Heart right ventricle (tissue), 16 donors: ENCODE measurements at regions not wholly inside any gene's neighbourhood (a gene's known extent, or its start where the extent isn't known, plus 50 kb on each side); places are given as distances from the start of the nearest gene placed in this dataset.

ENCODE experiments used
- ATAC-seq, 8 donors: fragments of 200-7000 bp; cut with Tn5 transposase; one replicate each; pipeline ENCODE4 v1.9.1; 2020; ENCODE audit warnings: mild to moderate bottlenecking in 8 of 8, moderate library complexity in 8 of 8, moderate number of reproducible peaks in 1 of 8
- DNase-seq, 2 donors: peaks; one replicate each; pipeline ENCODE4 v3.0.0-alpha.2; 2020
- H3K27ac ChIP-seq, 10 donors: fragments of 200-600 bp; sonication (generic) in 2 of 10; one replicate each; pipeline versions ENCODE4 v1.5.0 to v1.8.0; 2020 to 2022; ENCODE audit warnings: mild to moderate bottlenecking in 3 of 10
- H3K27me3 ChIP-seq, 7 donors: fragments of 200-600 bp; one replicate each; pipeline ENCODE4 v1.8.0; 2021 to 2022; ENCODE audit warnings: mild to moderate bottlenecking in 2 of 7
- H3K36me3 ChIP-seq, 9 donors: fragments of 200-600 bp; sonication (generic) in 1 of 9; one replicate each; pipeline versions ENCODE4 v1.5.0 to v1.8.0; 2020 to 2022; ENCODE audit warnings: mild to moderate bottlenecking in 2 of 9
- H3K4me1 ChIP-seq, 9 donors: fragments of 200-600 bp; sonication (generic) in 1 of 9; one replicate each; pipeline versions ENCODE4 v1.5.0 to v1.8.0; 2020 to 2022; ENCODE audit warnings: mild to moderate bottlenecking in 4 of 9
- H3K4me3 ChIP-seq, 10 donors: fragments of 200-600 bp; sonication (generic) in 2 of 10; one replicate each; pipeline versions ENCODE4 v1.5.0 to v1.8.0; 2020 to 2022; ENCODE audit warnings: mild to moderate bottlenecking in 7 of 10, moderate library complexity in 2 of 10
- H3K9me3 ChIP-seq, 11 donors: fragments of 200-600 bp in 10 of 11; sonication (generic) in 2 of 11; one replicate each; pipeline versions ENCODE4 v1.5.0 to v1.8.0; 2013 to 2022; ENCODE audit warnings: mild to moderate bottlenecking in 2 of 11, control low read depth in 1 of 11, moderate library complexity in 1 of 11
- WGBS, 2 donors: extraction: QIAGEN DNeasy Blood & Tissue Kit; methylation state at CpG; one replicate each; pipeline ENCODE4 v1.1.7; 2013; ENCODE audit warnings: inconsistent platforms in 1 of 2; 5-methylcytosine and 5-hydroxymethylcytosine counted together
- intact Hi-C, 10 donors: fragments of 100-400 bp; cut with DNase I; formaldehyde crosslinking; loops; one replicate each; pipeline versions ENCODE4 v1.11.1 to v1.14.2; 2022
- TF ChIP-seq, protein P1 (sequence below), 9 donors: fragments of 200-600 bp; sonication (generic) in 2 of 9; IDR thresholded peaks; one replicate each; pipeline versions ENCODE4 v1.5.0 to v1.8.0; 2021 to 2022; ENCODE audit warnings: antibody characterized with exemption in 9 of 9, mild to moderate bottlenecking in 5 of 9, moderate library complexity in 1 of 9
- donor health status: Arrhythmogenic right ventricular cardiomyopathy.
- donor health status: ischemic (EF 13 %, LVEDD 7.1; RV severe dilation, severe dysfunction).
- donor health status: healthy with polysubstance abuse.
- donor health status: DM: no; HTN: yes; CAD: no.
- donor health status: DM: no; HTN: no; CAD: no.
- donor health status: ischemic (EF 25% LVEDD 6.9; RV normal size, moderate dysfunction).
- donor health status: ischemic (EF 25% LVEDD 5.7; RV mildly dilated, moderate dysfunction).
- donor health status: healthy.
- donor health status: DM: yes; HTN: yes; CAD: no.
- donor health status: Ischemic cardiomyopathy.
- donor health status: ischemic (EF 35%, LVEDD 5.7; RV mildly dilated, moderate dysfunction).
- donor health status: nonischemic (EF 11% LVEDD 7.7; RV severe dilation, severe dysfunction).
- donor health status: DM: yes; HTN: yes; CAD: no.
- donor health status: PGD.
- donor health status: ischemic (EF 29% LVEDD 5.4; RV normal size, mild dysfunction).
- donor health status: nonischemic (EF 23%, LVEDD 6.1; RV moderate dilation, normal function).

DNA sequence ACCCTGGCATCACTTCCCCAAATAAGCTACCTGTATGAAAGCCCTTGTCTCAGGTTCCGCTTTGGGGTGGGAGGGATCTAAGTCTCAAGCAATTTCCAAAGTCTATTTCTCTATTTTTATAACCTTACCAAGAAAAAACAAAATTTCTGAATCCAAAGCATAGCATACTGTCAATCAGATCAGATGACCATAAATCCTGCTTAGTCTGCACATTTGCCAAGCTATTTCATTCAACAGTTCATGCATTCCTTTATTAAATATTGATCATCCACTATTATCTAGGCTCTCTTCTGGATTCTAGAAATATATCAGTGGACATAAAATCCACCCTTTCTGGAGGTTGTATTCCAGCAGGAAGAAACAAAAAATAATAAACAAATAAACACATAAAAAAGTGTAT, 263.5 kb upstream of the USP15 start:
- Histone ChIP-seq H3K27me3 (peaks cover 0 to 4% (median 0%) of the 10 kb centered on the region in 7 donors), H3K36me3 (no peaks in the 10 kb centered on the region), H3K9me3 (no peaks in the 10 kb centered on the region), H3K4me3 (no peak overlapping the region), H3K4me1 (peaks cover 0 to 17% (median 0%) of the 10 kb centered on the region in 9 donors), H3K27ac (no peak overlapping the region)
- DNase-seq, result no peak
- TF ChIP-seq, protein P1, sequence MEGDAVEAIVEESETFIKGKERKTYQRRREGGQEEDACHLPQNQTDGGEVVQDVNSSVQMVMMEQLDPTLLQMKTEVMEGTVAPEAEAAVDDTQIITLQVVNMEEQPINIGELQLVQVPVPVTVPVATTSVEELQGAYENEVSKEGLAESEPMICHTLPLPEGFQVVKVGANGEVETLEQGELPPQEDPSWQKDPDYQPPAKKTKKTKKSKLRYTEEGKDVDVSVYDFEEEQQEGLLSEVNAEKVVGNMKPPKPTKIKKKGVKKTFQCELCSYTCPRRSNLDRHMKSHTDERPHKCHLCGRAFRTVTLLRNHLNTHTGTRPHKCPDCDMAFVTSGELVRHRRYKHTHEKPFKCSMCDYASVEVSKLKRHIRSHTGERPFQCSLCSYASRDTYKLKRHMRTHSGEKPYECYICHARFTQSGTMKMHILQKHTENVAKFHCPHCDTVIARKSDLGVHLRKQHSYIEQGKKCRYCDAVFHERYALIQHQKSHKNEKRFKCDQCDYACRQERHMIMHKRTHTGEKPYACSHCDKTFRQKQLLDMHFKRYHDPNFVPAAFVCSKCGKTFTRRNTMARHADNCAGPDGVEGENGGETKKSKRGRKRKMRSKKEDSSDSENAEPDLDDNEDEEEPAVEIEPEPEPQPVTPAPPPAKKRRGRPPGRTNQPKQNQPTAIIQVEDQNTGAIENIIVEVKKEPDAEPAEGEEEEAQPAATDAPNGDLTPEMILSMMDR (IDR thresholded peaks at IDR 0.05), result no peak
- intact Hi-C loops, result no loop called here
- 88 to 97% methylated on average over 1 of the region's 1 CpG for WGBS, 2 donors
- ATAC-seq, result no peak

DNA sequence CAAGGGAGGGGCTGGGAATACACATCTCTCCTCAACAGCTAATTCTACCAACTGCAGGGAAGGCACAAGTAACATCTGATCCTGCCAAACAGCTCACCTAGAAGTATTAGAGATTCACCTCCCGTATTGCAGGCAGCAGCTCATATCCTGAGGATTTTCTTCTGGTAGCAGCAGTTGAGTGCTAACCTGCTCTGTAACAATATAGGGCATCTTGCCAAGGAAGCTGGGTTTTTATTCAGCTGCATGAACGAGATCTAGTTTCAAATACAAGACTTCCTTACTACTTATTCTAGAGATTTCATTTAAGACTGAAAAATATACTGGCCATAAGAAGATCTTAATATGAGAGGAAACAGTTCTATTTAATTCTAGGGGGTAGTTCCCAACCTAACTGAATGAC, 261.4 kb upstream of the USP15 start:
- no peak overlapping the region for H3K4me3 ChIP-seq
- H3K9me3 ChIP-seq, result no peaks in the 10 kb centered on the region
- peaks cover 0 to 3% (median 0%) of the 10 kb centered on the region in 7 donors for H3K27me3 ChIP-seq
- no peak for DNase-seq
- WGBS, 2 donors, result 29 to 32% methylated on average over 2 of the region's 2 CpGs
- peaks cover 0 to 9% (median 0%) of the 10 kb centered on the region in 9 donors for H3K4me1 ChIP-seq
- no peaks in the 10 kb centered on the region for H3K36me3 ChIP-seq
- H3K27ac ChIP-seq, result no peak overlapping the region
- no peak for ATAC-seq
- intact Hi-C loops, result no loop called here
- TF ChIP-seq, protein P1 (IDR thresholded peaks at IDR 0.05), result no peak

DNA sequence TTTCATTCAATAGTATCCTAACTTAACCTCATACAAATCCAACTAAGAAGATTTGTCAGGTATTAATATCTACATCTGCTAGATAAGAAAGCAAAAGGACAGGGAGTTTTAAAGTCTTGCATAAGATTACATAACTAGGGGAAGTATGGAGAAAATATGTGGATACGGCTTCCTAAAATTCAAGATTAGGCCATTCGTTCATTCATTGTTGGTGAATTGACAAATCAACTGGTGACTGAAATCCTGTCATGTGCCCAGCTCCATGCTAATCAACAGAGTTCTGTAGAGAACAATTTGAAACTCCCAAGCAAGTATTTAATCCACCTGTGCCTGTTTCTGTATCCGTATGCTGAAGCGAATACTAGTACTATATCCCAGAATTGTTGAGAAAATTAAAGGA, 260.9 kb upstream of the USP15 start:
- ATAC-seq, result no peak
- TF ChIP-seq, protein P1 (IDR thresholded peaks at IDR 0.05), result no peak
- Histone ChIP-seq H3K4me3 (no peak overlapping the region), H3K4me1 (peaks cover 0 to 11% (median 0%) of the 10 kb centered on the region in 9 donors), H3K27me3 (peaks cover 0 to 3% (median 0%) of the 10 kb centered on the region in 7 donors), H3K9me3 (no peaks in the 10 kb centered on the region), H3K27ac (no peak overlapping the region), H3K36me3 (no peaks in the 10 kb centered on the region)
- intact Hi-C loops, result no loop called here
- 54 to 66% methylated on average over 4 of the region's 4 CpGs for WGBS, 2 donors
- DNase-seq, result no peak

DNA sequence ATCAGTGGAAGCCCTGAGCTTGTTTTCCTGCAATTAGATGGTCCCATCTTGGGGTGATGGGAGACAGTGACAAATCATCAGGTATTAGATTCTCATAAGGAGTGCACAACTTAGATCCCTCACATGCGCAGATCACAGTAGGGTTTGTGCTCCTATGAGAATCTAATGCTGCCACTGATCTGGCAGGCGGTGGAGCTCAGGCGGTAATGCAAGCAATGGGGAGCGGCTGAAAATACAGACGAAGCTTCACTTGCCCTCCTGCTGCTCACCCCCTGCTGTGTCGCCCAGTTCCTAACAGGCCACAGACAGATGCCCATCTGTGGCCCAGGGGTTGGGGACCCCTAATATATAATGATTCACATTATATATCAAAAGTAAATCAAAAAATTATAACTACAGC, 258.8 kb upstream of the USP15 start:
- no peaks in the 10 kb centered on the region for H3K9me3 ChIP-seq
- no peak overlapping the region for H3K4me3 ChIP-seq
- H3K27me3 ChIP-seq, result peaks cover 0 to 3% (median 0%) of the 10 kb centered on the region in 7 donors
- DNase-seq (no peak), ATAC-seq (no peak)
- intact Hi-C loops, result loop anchor here in 1 of 10 donors (10.0 kb wide), 1 partner anchor 193 kb away; a partner anchor contains a TSS
- no peaks in the 10 kb centered on the region for H3K36me3 ChIP-seq
- peaks cover 0 to 12% (median 0%) of the 10 kb centered on the region in 9 donors for H3K4me1 ChIP-seq
- 93 to 96% methylated on average over 6 of the region's 6 CpGs for whole genome bisulfite sequencing, 2 donors
- H3K27ac ChIP-seq, result no peak overlapping the region
- TF ChIP-seq, protein P1 (IDR thresholded peaks at IDR 0.05), result no peak
